Nephron progenitor cell (in vitro differentiated cells): ENCODE measurements at regions not wholly inside any gene's neighbourhood (a gene's known extent, or its start where the extent isn't known, plus 50 kb on each side); places are given as distances from the start of the nearest gene placed in this dataset.
A peak's percentile ranks its signal among the peaks of the same experiment; 100 is the strongest.

Source experiments
- DNase-seq: peaks from one replicate; pipeline ENCODE4 v3.0.0; 2021
- H3K27ac Mint-ChIP-seq: 2 replicates; pipeline ENCODE4 v1.8.0; 2021; ENCODE audit warnings: mild to moderate bottlenecking, moderate library complexity, mixed read lengths
- H3K27me3 Mint-ChIP-seq: 2 replicates; pipeline ENCODE4 v1.8.0; 2021; ENCODE audit warnings: mild to moderate bottlenecking, low read depth, mixed read lengths; ENCODE audit not compliant: poor library complexity
- H3K36me3 Mint-ChIP-seq: 2 replicates; pipeline ENCODE4 v1.8.0; 2021; ENCODE audit warnings: low read depth, mixed read lengths
- H3K4me1 Mint-ChIP-seq: 2 replicates; pipeline ENCODE4 v1.8.0; 2021; ENCODE audit warnings: mixed read lengths
- H3K4me3 Mint-ChIP-seq: 2 replicates; pipeline ENCODE4 v1.8.0; 2021; ENCODE audit warnings: mild to moderate bottlenecking, moderate library complexity, mixed read lengths
- H3K9me3 Mint-ChIP-seq: 2 replicates; pipeline ENCODE4 v1.8.0; 2021; ENCODE audit warnings: mild to moderate bottlenecking, moderate library complexity, mixed read lengths
- TF ChIP-seq, protein P1 (sequence below): fragments of 200-600 bp; sonication (generic); IDR thresholded peaks from 2 replicates; pipeline ENCODE4 v1.5.0; 2021; ENCODE audit warnings: antibody characterized with exemption

DNA sequence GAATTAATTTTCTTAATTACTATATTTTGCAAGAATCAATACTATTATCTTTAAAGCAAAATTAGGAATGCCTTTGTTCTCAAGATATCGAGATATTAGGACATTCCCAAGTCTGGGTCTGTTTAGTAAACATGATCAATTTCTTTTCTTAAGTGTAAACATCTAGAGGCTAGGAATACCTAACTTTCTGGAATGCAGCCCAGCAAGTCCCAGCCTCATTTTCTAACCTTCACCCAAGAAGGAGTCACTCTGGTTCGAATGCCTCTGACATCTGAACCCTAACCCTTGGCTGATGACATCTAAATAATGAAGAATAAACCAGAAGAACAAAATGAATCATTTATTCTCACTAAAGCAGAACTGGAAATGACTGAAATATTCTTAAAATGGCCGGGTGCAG is 297.5 kb upstream of the IRX3 start:
- H3K9me3 Mint-ChIP-seq, result no peaks in the 10 kb centered on the region
- peaks cover 36% of the 10 kb centered on the region for H3K4me1 Mint-ChIP-seq
- no peak overlapping the region for H3K27ac Mint-ChIP-seq

DNA sequence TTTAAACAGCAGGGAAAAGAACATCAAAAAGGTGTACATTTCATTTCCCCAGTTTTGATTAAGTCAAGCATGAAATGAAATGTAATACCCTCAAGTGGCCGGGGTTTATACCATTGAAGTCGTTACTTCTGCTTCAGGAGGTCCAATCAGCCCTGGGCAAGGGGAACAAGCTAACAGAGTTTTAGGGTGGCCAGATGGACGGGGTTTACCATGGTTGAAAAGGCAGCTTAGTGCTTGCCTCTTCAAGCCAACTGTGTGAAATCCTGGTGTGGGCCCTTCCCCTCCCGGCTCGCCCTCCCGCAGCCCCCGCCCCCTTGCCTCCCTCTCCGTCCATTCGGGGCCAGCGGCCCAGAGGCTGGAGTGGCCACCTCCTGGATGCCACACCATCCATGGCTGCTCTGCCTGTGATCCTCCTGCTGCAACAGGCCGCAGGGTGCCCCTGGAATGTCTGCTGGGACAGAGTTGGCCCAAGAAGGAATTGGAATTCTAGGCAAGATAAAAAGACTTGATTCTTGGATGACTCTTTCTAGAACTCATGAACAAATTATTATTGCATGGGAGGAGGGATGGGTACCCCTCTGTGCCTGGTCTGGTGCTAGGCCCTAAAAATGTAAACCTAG is 296.2 kb upstream of the IRX3 start:
- TF ChIP-seq, protein P1, sequence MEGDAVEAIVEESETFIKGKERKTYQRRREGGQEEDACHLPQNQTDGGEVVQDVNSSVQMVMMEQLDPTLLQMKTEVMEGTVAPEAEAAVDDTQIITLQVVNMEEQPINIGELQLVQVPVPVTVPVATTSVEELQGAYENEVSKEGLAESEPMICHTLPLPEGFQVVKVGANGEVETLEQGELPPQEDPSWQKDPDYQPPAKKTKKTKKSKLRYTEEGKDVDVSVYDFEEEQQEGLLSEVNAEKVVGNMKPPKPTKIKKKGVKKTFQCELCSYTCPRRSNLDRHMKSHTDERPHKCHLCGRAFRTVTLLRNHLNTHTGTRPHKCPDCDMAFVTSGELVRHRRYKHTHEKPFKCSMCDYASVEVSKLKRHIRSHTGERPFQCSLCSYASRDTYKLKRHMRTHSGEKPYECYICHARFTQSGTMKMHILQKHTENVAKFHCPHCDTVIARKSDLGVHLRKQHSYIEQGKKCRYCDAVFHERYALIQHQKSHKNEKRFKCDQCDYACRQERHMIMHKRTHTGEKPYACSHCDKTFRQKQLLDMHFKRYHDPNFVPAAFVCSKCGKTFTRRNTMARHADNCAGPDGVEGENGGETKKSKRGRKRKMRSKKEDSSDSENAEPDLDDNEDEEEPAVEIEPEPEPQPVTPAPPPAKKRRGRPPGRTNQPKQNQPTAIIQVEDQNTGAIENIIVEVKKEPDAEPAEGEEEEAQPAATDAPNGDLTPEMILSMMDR, result no peak
- H3K36me3 Mint-ChIP-seq, result no peaks in the 10 kb centered on the region
- DNase-seq, result peak; percentile 19
- peaks cover 15% of the 10 kb centered on the region for H3K27me3 Mint-ChIP-seq
- H3K4me1 Mint-ChIP-seq, result peaks cover 34% of the 10 kb centered on the region
- no peak overlapping the region for H3K4me3 Mint-ChIP-seq
- H3K9me3 Mint-ChIP-seq, result no peaks in the 10 kb centered on the region
- H3K27ac Mint-ChIP-seq, result peak overlapping the region; percentile 54

More for the DNA sequence above, 297.5 kb upstream of the IRX3 start:
- TF ChIP-seq, protein P1, result no peak
- no peak for DNase-seq
- no peaks in the 10 kb centered on the region for H3K36me3 Mint-ChIP-seq
- peaks cover 20% of the 10 kb centered on the region for H3K27me3 Mint-ChIP-seq
- H3K4me3 Mint-ChIP-seq, result no peak overlapping the region

DNA sequence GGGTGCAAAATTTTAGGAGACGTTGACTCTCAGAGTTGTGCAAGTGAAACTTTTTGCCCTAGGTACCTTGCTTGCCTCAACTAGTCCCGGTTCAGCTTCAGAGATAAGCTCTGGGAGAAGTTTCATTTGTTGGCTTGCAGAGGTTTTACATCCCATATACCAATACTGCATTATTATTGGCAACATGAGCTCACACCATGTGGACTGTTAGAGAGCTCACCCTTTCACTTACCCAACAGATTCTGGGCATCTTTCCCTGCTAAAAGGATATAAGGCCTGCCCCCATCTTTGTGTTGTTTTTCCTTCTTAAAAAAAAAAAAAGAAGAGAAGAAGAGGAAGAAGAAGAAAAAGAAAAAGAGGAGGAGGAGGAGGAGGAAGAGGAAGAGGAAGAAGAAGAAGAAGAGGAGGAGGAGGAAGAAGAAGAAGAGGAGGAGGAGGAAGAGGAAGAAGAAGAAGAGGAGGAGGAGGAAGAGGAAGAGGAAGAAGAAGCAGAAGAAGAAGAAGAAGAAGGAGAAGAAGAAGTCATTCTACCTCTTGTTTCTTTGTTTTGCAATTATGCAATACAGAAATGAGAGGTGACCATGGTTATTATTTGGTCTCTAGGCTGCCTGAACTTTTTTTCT is 292.6 kb upstream of the IRX3 start:
- TF ChIP-seq, protein P1, result no peak
- Mint-ChIP-seq H3K4me1 (peaks cover 33% of the 10 kb centered on the region), H3K27me3 (peaks cover 23% of the 10 kb centered on the region), H3K4me3 (no peak overlapping the region), H3K27ac (no peak overlapping the region), H3K9me3 (no peaks in the 10 kb centered on the region), H3K36me3 (no peaks in the 10 kb centered on the region)
- no peak for DNase-seq

DNA sequence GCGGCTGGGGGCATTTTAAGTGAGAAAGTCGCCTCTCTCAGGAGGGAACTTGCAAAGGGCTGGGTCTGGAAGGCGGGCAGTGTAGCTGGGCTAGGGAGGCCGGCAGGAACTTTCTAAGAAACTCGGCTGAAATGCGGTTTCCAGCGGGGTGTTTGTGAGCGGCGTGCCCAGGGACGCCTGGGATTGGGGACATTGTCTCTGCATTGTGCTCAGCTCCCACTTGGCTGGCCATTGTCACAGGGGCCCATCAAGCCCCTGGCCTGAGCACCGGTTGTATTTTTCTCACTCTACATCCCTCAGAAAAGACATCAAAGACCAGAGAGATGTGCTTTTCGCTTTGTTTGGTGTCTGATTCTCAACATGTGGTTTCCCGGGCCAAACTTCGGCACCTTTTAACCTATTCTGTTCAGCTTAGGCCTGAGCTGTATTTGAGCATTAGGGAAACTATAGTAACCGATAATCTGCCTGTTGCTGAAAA is 291.1 kb upstream of the IRX3 start:
- peaks cover 23% of the 10 kb centered on the region for H3K27me3 Mint-ChIP-seq
- no peak overlapping the region for H3K27ac Mint-ChIP-seq
- peaks cover 5% of the 10 kb centered on the region for H3K9me3 Mint-ChIP-seq
- DNase-seq, result peak; percentile 20
- H3K4me3 Mint-ChIP-seq, result peak overlapping the region; percentile 34
- TF ChIP-seq, protein P1, result no peak
- peaks cover 23% of the 10 kb centered on the region for H3K4me1 Mint-ChIP-seq
- H3K36me3 Mint-ChIP-seq, result no peaks in the 10 kb centered on the region

DNA sequence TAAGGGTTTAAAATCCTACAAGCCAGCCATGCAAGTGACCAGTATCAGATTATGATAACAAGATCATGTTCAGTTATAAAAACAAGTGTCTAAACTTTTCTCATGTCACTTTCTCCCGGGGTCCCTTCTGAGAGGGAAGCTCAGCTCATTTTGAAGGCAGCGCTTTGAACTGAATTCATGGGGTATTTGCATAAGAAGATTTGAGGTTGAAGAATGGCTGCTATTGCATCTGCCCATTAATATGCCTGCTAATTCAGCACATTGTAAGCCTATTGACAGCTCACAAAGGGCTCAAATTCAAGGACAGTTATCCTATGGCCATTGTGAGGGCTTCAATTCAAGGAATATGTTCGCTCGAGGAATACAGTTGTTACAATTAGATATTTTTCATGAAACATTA is 290.2 kb upstream of the IRX3 start:
- H3K9me3 Mint-ChIP-seq, result peaks cover 10% of the 10 kb centered on the region
- no peaks in the 10 kb centered on the region for H3K36me3 Mint-ChIP-seq
- peaks cover 18% of the 10 kb centered on the region for H3K4me1 Mint-ChIP-seq
- H3K4me3 Mint-ChIP-seq, result no peak overlapping the region
- H3K27me3 Mint-ChIP-seq, result peaks cover 23% of the 10 kb centered on the region
- no peak overlapping the region for H3K27ac Mint-ChIP-seq
- TF ChIP-seq, protein P1, result no peak
- no peak for DNase-seq
